HUES48 (cell line): ENCODE measurements at regions not wholly inside any gene's neighbourhood (a gene's known extent, or its start where the extent isn't known, plus 50 kb on each side); places are given as distances from the start of the nearest gene placed in this dataset.

Experiments used
- H3K27ac ChIP-seq: one replicate; pipeline ENCODE4 v1.7.0; 2013; ENCODE audit warnings: low read depth, low read length, inconsistent platforms
- H3K27me3 ChIP-seq: 2 replicates; pipeline ENCODE4 v1.6.1; 2013; ENCODE audit warnings: mild to moderate bottlenecking, low read length; ENCODE audit not compliant: control insufficient read depth, insufficient read depth
- H3K36me3 ChIP-seq: 2 replicates; pipeline ENCODE4 v1.6.1; 2013; ENCODE audit warnings: low read length; ENCODE audit not compliant: control insufficient read depth, insufficient read depth
- H3K4me1 ChIP-seq: 2 replicates; pipeline ENCODE4 v1.6.1; 2013; ENCODE audit warnings: mild to moderate bottlenecking, low read length; ENCODE audit not compliant: control insufficient read depth, insufficient read depth
- H3K4me3 ChIP-seq: 2 replicates; pipeline ENCODE4 v1.5.1; 2013; ENCODE audit warnings: mild to moderate bottlenecking, low read depth, low read length
- H3K9ac ChIP-seq: 2 replicates; pipeline ENCODE4 v1.6.1; 2013; ENCODE audit warnings: mild to moderate bottlenecking, low read depth, low read length, moderate library complexity
- H3K9me3 ChIP-seq: 2 replicates; pipeline ENCODE4 v1.6.1; 2013; ENCODE audit warnings: low read length; ENCODE audit not compliant: control insufficient read depth, insufficient read depth

GRCh38 chr5:58330781-58331180 lies 129.1 kb downstream of the PLK2 start:
- H3K4me1 ChIP-seq: no peaks in the 10 kb centered on the region

DNA sequence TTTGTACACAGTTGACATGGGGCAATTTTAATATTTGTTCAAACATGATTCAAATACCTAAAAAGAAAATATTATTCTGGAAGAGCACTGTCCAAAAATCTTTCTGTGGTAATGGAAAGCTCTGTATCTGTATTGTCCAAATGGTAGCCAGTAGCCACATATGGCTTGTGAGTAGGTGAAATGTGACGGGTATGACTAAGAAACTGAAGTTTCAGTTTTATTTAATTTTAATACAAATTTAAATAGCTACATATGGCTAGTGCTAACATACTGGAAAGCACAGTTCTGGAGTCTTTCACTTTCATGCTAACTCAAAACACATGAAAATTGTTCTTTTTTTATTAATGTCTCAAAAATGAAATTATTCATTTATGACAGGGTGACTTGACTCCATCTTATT lies 132.6 kb downstream of the PLK2 start:
- Histone ChIP-seq H3K27ac (no peak overlapping the region), H3K27me3 (no peaks in the 10 kb centered on the region)

More at GRCh38 chr5:58330781-58331180, 129.1 kb downstream of the PLK2 start:
- Histone ChIP-seq H3K27ac (no peak overlapping the region), H3K4me3 (no peak overlapping the region), H3K9ac (no peak overlapping the region), H3K36me3 (no peaks in the 10 kb centered on the region), H3K9me3 (no peaks in the 10 kb centered on the region), H3K27me3 (no peaks in the 10 kb centered on the region)

DNA sequence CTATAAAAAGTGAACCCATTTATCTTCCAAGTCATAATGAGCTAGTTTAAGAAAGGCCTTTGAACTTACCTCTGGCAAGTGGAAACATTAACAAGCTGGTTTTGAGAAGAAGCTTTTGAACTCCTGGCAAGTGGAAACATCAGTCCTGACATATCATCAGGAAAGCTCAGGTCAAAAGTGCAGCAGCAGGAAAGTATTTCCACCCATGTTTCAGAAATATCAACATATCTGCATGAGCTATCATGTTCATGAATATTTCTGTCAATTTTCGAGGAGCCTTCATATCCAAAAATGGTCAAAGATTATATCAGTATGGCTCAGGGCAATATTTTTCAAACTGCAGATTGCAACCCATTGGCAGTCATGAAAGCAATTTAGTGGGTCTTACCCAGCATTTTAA lies 133.9 kb downstream of the PLK2 start:
- Histone ChIP-seq H3K27me3 (no peaks in the 10 kb centered on the region), H3K9me3 (no peaks in the 10 kb centered on the region), H3K4me1 (peaks cover 22% of the 10 kb centered on the region), H3K4me3 (no peak overlapping the region), H3K36me3 (no peaks in the 10 kb centered on the region), H3K9ac (no peak overlapping the region), H3K27ac (no peak overlapping the region)

More for the DNA sequence above, 132.6 kb downstream of the PLK2 start:
- no peak overlapping the region for H3K9ac ChIP-seq
- no peaks in the 10 kb centered on the region for H3K9me3 ChIP-seq
- H3K36me3 ChIP-seq: no peaks in the 10 kb centered on the region
- peaks cover 20% of the 10 kb centered on the region for H3K4me1 ChIP-seq
- H3K4me3 ChIP-seq: no peak overlapping the region

GRCh38 chr5:58322453-58322852 lies 137.4 kb downstream of the PLK2 start:
- H3K27me3 ChIP-seq: no peaks in the 10 kb centered on the region
- H3K9me3 ChIP-seq: no peaks in the 10 kb centered on the region
- no peaks in the 10 kb centered on the region for H3K36me3 ChIP-seq
- H3K27ac ChIP-seq: no peak overlapping the region
- H3K9ac ChIP-seq: no peak overlapping the region
- H3K4me3 ChIP-seq: no peak overlapping the region
- H3K4me1 ChIP-seq: peaks cover 22% of the 10 kb centered on the region

GRCh38 chr5:58318468-58318867 lies 141.4 kb downstream of the PLK2 start:
- H3K36me3 ChIP-seq: no peaks in the 10 kb centered on the region
- H3K27ac ChIP-seq: no peak overlapping the region
- no peaks in the 10 kb centered on the region for H3K9me3 ChIP-seq
- H3K27me3 ChIP-seq: no peaks in the 10 kb centered on the region
- H3K4me1 ChIP-seq: peaks cover 14% of the 10 kb centered on the region
- H3K9ac ChIP-seq: no peak overlapping the region
- no peak overlapping the region for H3K4me3 ChIP-seq

DNA sequence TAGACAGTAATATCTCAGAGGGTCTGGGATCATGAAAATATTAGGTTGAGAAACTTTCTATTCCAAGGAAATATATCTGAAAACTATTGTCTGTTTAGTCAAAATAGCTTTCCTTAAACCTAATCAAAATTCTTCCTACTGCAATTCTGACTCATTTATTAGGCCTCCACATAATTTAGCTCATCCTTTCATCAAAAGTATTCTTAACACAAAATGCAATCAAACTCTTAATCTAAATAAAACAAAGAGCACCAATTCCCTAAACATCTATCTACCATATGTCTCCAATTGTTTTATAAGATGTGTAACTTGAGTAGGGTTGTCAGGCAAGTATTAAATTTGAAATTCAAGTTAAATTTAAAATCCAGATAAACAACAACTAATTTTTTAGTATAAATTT lies 142.1 kb downstream of the PLK2 start:
- H3K27ac ChIP-seq: no peak overlapping the region
- H3K9me3 ChIP-seq: no peaks in the 10 kb centered on the region

DNA sequence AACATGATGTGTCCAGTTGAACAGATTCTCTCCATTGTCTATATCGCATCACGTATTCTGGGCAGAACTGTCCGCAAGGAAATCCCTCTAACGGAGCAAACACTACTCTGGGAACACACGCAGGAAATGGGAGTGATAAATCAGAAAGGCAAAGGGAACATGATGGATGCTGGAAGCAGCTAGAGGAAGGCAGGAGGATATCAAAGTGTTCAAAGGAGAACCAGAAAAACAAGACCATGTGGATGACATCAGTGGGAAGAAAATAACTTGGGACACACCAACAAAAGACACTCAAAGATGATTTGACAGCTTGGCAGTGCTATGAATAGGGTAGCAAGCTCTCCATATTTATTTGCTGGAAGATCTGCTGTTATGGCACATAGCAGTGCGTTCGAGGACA lies 142.9 kb downstream of the PLK2 start:
- Histone ChIP-seq H3K4me3 (no peak overlapping the region), H3K27ac (no peak overlapping the region), H3K9ac (no peak overlapping the region), H3K4me1 (no peaks in the 10 kb centered on the region), H3K36me3 (no peaks in the 10 kb centered on the region), H3K27me3 (no peaks in the 10 kb centered on the region), H3K9me3 (no peaks in the 10 kb centered on the region)

More for the DNA sequence above, 142.1 kb downstream of the PLK2 start:
- Histone ChIP-seq H3K4me3 (no peak overlapping the region), H3K9ac (no peak overlapping the region), H3K36me3 (no peaks in the 10 kb centered on the region), H3K27me3 (no peaks in the 10 kb centered on the region), H3K4me1 (peaks cover 7% of the 10 kb centered on the region)

DNA sequence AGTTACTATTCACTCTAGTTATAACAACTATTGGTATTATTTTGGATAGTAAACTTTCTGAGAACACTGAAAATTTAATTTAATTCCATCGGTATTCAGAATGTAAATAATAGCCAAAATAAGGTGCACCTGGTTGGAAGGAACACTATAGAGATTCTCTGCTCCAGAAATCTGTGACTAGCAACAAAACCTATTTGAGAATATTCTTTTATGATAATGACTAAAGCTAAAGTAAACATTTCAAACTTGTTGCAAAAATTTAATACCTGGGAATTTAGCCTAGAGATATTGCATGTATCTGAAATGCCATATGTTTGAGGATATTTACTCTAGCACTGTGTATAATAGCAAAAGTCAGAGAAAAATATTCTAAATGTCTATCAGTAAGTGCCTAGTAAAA lies 144.1 kb downstream of the PLK2 start:
- Histone ChIP-seq H3K9me3 (no peaks in the 10 kb centered on the region), H3K4me1 (no peaks in the 10 kb centered on the region), H3K9ac (no peak overlapping the region), H3K4me3 (no peak overlapping the region), H3K27me3 (no peaks in the 10 kb centered on the region), H3K27ac (no peak overlapping the region), H3K36me3 (no peaks in the 10 kb centered on the region)

GRCh38 chr5:58314356-58315210 lies 145.3 kb downstream of the PLK2 start:
- Histone ChIP-seq H3K36me3 (no peaks in the 10 kb centered on the region), H3K4me1 (no peaks in the 10 kb centered on the region), H3K9me3 (no peaks in the 10 kb centered on the region), H3K27me3 (no peaks in the 10 kb centered on the region), H3K9ac (no peak overlapping the region), H3K27ac (no peak overlapping the region), H3K4me3 (no peak overlapping the region)

DNA sequence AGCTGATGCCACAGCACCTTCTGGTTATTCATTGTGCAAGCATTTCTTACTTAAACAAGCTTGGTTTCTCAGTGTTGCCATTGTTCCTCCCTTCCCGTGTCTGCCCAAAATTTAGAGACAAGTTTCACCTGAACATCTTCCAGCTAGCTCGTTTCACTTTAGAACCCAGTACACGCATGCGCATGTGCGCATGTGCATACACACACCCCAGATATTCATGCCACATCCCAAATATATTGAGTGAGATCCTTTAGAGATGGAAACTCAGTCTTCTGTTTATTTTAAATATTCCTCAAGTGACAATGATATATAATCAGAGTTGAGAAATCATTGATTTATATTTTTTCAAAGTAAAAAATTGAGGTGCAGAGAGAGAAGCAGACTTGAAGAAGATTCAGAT lies 147.6 kb downstream of the PLK2 start:
- H3K4me3 ChIP-seq: no peak overlapping the region
- H3K36me3 ChIP-seq: no peaks in the 10 kb centered on the region
- no peaks in the 10 kb centered on the region for H3K4me1 ChIP-seq
- no peaks in the 10 kb centered on the region for H3K9me3 ChIP-seq
- H3K27ac ChIP-seq: no peak overlapping the region
- H3K9ac ChIP-seq: no peak overlapping the region
- H3K27me3 ChIP-seq: no peaks in the 10 kb centered on the region

DNA sequence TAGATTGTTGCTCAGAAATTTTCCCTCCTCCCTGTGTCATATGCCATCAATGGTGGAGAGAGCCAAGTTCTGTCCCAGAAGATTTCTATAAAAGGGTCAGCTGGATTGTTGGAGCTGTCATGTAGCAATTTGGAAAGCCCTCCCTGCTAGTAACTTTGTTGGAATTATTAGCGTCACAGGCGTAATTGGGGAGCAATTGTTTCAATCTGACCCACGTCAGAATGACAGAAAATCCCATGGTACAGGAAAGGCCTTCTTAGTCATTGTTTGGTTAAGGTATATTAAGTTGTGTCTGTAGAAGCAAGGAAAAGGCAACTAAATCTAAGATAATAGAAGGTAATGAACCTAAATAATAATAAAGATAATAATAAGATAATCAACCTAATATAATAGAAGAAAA lies 148.4 kb downstream of the PLK2 start:
- Histone ChIP-seq H3K27me3 (no peaks in the 10 kb centered on the region), H3K4me1 (no peaks in the 10 kb centered on the region), H3K9me3 (no peaks in the 10 kb centered on the region), H3K4me3 (no peak overlapping the region), H3K9ac (no peak overlapping the region), H3K27ac (no peak overlapping the region), H3K36me3 (no peaks in the 10 kb centered on the region)
